ENCODE measurements at regions not wholly inside any gene's neighbourhood (a gene's known extent, or its start where the extent isn't known, plus 50 kb on each side); places are given as distances from the start of the nearest gene placed in this dataset.

GRCh38 chr2:123127236-123127635 lies 897.9 kb upstream of the CNTNAP5 start:
- no peak for TF ChIP-seq CTCF (IDR thresholded peaks at IDR 0.05; ENCODE audit: unreplicated experiment)
- Mint-ChIP-seq H3K9me3 (ENCODE audit: low read depth) (peaks cover 9% of the 10 kb centered on the region), H3K27me3 (no peaks in the 10 kb centered on the region), H3K4me3 (ENCODE audit: low read depth) (no peak overlapping the region), H3K4me1 (ENCODE audit: low read depth) (no peaks in the 10 kb centered on the region), H3K36me3 (ENCODE audit: insufficient read depth) (no peaks in the 10 kb centered on the region), H3K27ac (no peak overlapping the region)
- no peak for DNase-seq (ENCODE audit: low spot score, unreplicated experiment)

- DNase-seq (ENCODE audit: low spot score, unreplicated experiment): no peak
- H3K4me1 Mint-ChIP-seq (ENCODE audit: low read depth): no peaks in the 10 kb centered on the region
- no peaks in the 10 kb centered on the region for H3K27me3 Mint-ChIP-seq
- H3K9me3 Mint-ChIP-seq (ENCODE audit: low read depth): peaks cover 9% of the 10 kb centered on the region
- no peak for TF ChIP-seq CTCF (IDR thresholded peaks at IDR 0.05; ENCODE audit: unreplicated experiment)
- no peak overlapping the region for H3K4me3 Mint-ChIP-seq (ENCODE audit: low read depth)
- no peaks in the 10 kb centered on the region for H3K36me3 Mint-ChIP-seq (ENCODE audit: insufficient read depth)
- no peak overlapping the region for H3K27ac Mint-ChIP-seq
Measured at GRCh38 chr2:123128951-123129350, 896.1 kb upstream of the CNTNAP5 start.

- Mint-ChIP-seq H3K4me3 (ENCODE audit: low read depth) (no peak overlapping the region), H3K9me3 (ENCODE audit: low read depth) (peaks cover 7% of the 10 kb centered on the region), H3K27me3 (no peaks in the 10 kb centered on the region), H3K4me1 (ENCODE audit: low read depth) (no peaks in the 10 kb centered on the region), H3K27ac (no peak overlapping the region), H3K36me3 (ENCODE audit: insufficient read depth) (no peaks in the 10 kb centered on the region)
- DNase-seq (ENCODE audit: low spot score, unreplicated experiment): no peak
- TF ChIP-seq CTCF (IDR thresholded peaks at IDR 0.05; ENCODE audit: unreplicated experiment): no peak
Measured at GRCh38 chr2:123136419-123136818, 888.7 kb upstream of the CNTNAP5 start.

- peaks cover 3% of the 10 kb centered on the region for H3K9me3 Mint-ChIP-seq (ENCODE audit: low read depth)
- H3K36me3 Mint-ChIP-seq (ENCODE audit: insufficient read depth): no peaks in the 10 kb centered on the region
- no peak overlapping the region for H3K27ac Mint-ChIP-seq
- H3K27me3 Mint-ChIP-seq: no peaks in the 10 kb centered on the region
- H3K4me3 Mint-ChIP-seq (ENCODE audit: low read depth): no peak overlapping the region
- DNase-seq (ENCODE audit: low spot score, unreplicated experiment): no peak
- no peak for TF ChIP-seq CTCF (IDR thresholded peaks at IDR 0.05; ENCODE audit: unreplicated experiment)
- no peaks in the 10 kb centered on the region for H3K4me1 Mint-ChIP-seq (ENCODE audit: low read depth)
Measured at GRCh38 chr2:123144082-123144481, 881.0 kb upstream of the CNTNAP5 start.

GRCh38 chr2:123153041-123153440 lies 872.0 kb upstream of the CNTNAP5 start:
- no peak for TF ChIP-seq CTCF (IDR thresholded peaks at IDR 0.05; ENCODE audit: unreplicated experiment)
- H3K27ac Mint-ChIP-seq: no peak overlapping the region
- no peak for DNase-seq (ENCODE audit: low spot score, unreplicated experiment)
- no peak overlapping the region for H3K4me3 Mint-ChIP-seq (ENCODE audit: low read depth)
- H3K4me1 Mint-ChIP-seq (ENCODE audit: low read depth): no peaks in the 10 kb centered on the region
- no peaks in the 10 kb centered on the region for H3K36me3 Mint-ChIP-seq (ENCODE audit: insufficient read depth)
- H3K9me3 Mint-ChIP-seq (ENCODE audit: low read depth): no peaks in the 10 kb centered on the region
- H3K27me3 Mint-ChIP-seq: no peaks in the 10 kb centered on the region
